H9 (cell line): ENCODE measurements at regions not wholly inside any gene's neighbourhood (a gene's known extent, or its start where the extent isn't known, plus 50 kb on each side); places are given as distances from the start of the nearest gene placed in this dataset.

Experiments used
- DNase-seq: peaks from one replicate; pipeline ENCODE4 v3.0.0-alpha.2; 2017
- H2AFZ ChIP-seq: one replicate; pipeline ENCODE4 v1.6.1; 2013; ENCODE audit warnings: mild to moderate bottlenecking, low read length, control low read depth, moderate library complexity
- H2AK5ac ChIP-seq: 2 replicates; pipeline ENCODE4 v1.6.1; 2013; ENCODE audit warnings: low read length, control low read depth, mixed read lengths; ENCODE audit not compliant: insufficient read length
- H2BK120ac ChIP-seq: one replicate; pipeline ENCODE4 v1.6.1; 2013; ENCODE audit warnings: low read depth, mild to moderate bottlenecking, low read length, control low read depth, inconsistent platforms; ENCODE audit not compliant: poor library complexity, severe bottlenecking
- H2BK12ac ChIP-seq: 2 replicates; pipeline ENCODE4 v1.6.1; 2013; ENCODE audit warnings: low read length, control low read depth, mixed read lengths, low read depth; ENCODE audit not compliant: insufficient read length
- H2BK15ac ChIP-seq: 2 replicates; pipeline ENCODE4 v1.6.1; 2013; ENCODE audit warnings: low read depth, low read length, control low read depth
- H2BK20ac ChIP-seq: one replicate; pipeline ENCODE4 v1.6.1; 2013; ENCODE audit warnings: low read depth, mild to moderate bottlenecking, low read length, control low read depth, inconsistent platforms; ENCODE audit not compliant: poor library complexity, severe bottlenecking
- H2BK5ac ChIP-seq: 2 replicates; pipeline ENCODE4 v1.6.1; 2013; ENCODE audit warnings: low read length, control low read depth, mixed read lengths; ENCODE audit not compliant: insufficient read length
- H3K14ac ChIP-seq: 2 replicates; pipeline ENCODE4 v1.6.1; 2013; ENCODE audit warnings: low read length, control low read depth; ENCODE audit not compliant: insufficient read depth
- H3K18ac ChIP-seq: 2 replicates; pipeline ENCODE4 v1.6.1; 2013; ENCODE audit warnings: low read depth, mild to moderate bottlenecking, mixed read lengths, low read length, control low read depth; ENCODE audit not compliant: insufficient read length
- H3K23ac ChIP-seq: 2 replicates; pipeline ENCODE4 v1.6.1; 2013; ENCODE audit warnings: low read length, control low read depth, mixed read lengths, low read depth; ENCODE audit not compliant: insufficient read length
- H3K23me2 ChIP-seq: 2 replicates; pipeline ENCODE4 v1.6.1; 2013; ENCODE audit warnings: low read depth, mild to moderate bottlenecking, mixed read lengths, low read length, control low read depth; ENCODE audit not compliant: insufficient read length, poor library complexity, severe bottlenecking
- H3K27ac ChIP-seq: 2 replicates; pipeline ENCODE4 v1.5.1; 2013; ENCODE audit warnings: low read length, control low read depth, mixed read lengths, low read depth; ENCODE audit not compliant: insufficient read length
- H3K27me3 ChIP-seq: 2 replicates; pipeline ENCODE4 v1.6.1; 2013; ENCODE audit warnings: low read length, control low read depth, inconsistent platforms; ENCODE audit not compliant: insufficient read depth
- H3K4ac ChIP-seq: 2 replicates; pipeline ENCODE4 v1.6.1; 2013; ENCODE audit warnings: low read depth, mild to moderate bottlenecking, control low read depth, inconsistent platforms, low read length, moderate library complexity
- H3K4me1 ChIP-seq: 2 replicates; pipeline ENCODE4 v1.6.1; 2013; ENCODE audit warnings: low read length, control low read depth, inconsistent platforms; ENCODE audit not compliant: insufficient read depth
- H3K4me2 ChIP-seq: 2 replicates; pipeline ENCODE4 v1.6.1; 2013; ENCODE audit warnings: low read length, control low read depth, mixed read lengths; ENCODE audit not compliant: insufficient read length, insufficient read depth
- H3K56ac ChIP-seq: 2 replicates; pipeline ENCODE4 v1.6.1; 2013; ENCODE audit warnings: low read depth, mild to moderate bottlenecking, mixed read lengths, low read length, control low read depth; ENCODE audit not compliant: insufficient read length
- H3K79me1 ChIP-seq: 2 replicates; pipeline ENCODE4 v1.6.1; 2013; ENCODE audit warnings: low read depth, mild to moderate bottlenecking, moderate library complexity, low read length, control low read depth, inconsistent platforms; ENCODE audit not compliant: insufficient read depth, poor library complexity, severe bottlenecking
- H3K79me2 ChIP-seq: 2 replicates; pipeline ENCODE4 v1.6.1; 2013; ENCODE audit warnings: low read length, control low read depth, inconsistent platforms; ENCODE audit not compliant: insufficient read depth
- H3K9ac ChIP-seq: 2 replicates; pipeline ENCODE4 v1.6.1; 2013; ENCODE audit warnings: low read length, control low read depth, mixed read lengths; ENCODE audit not compliant: insufficient read length; ENCODE audit errors: extremely low read depth
- H3K9me3 ChIP-seq: one replicate; pipeline ENCODE4 v1.6.1; 2013; ENCODE audit warnings: low read depth, low read length, inconsistent platforms; ENCODE audit not compliant: control insufficient read depth
- H3T11ph ChIP-seq: one replicate; pipeline ENCODE4 v1.6.1; 2013; ENCODE audit warnings: mild to moderate bottlenecking, low read length, control low read depth, inconsistent platforms
- H4K20me1 ChIP-seq: one replicate; pipeline ENCODE4 v1.6.1; 2013; ENCODE audit not compliant: control insufficient read depth, insufficient read length, insufficient read depth
- H4K5ac ChIP-seq: 2 replicates; pipeline ENCODE4 v1.6.1; 2013; ENCODE audit warnings: low read depth, mild to moderate bottlenecking, mixed read lengths, low read length, control low read depth; ENCODE audit not compliant: insufficient read length
- H4K8ac ChIP-seq: replicated peaks from 2 replicates; pipeline ENCODE4 v1.6.1; 2013; ENCODE audit warnings: low read length, control low read depth, mixed read lengths, low read depth; ENCODE audit not compliant: insufficient read length
- H4K91ac ChIP-seq: 2 replicates; pipeline ENCODE4 v1.6.1; 2013; ENCODE audit warnings: low read depth, mild to moderate bottlenecking, moderate library complexity, mixed read lengths, low read length, control low read depth; ENCODE audit not compliant: insufficient read length
- H3K27ac Mint-ChIP-seq, 3 experiments: 2 replicates in 2 of 3; 3 replicates in 1 of 3; pipeline ENCODE4 v1.8.0; 2020 to 2021; ENCODE audit warnings: mixed read lengths in 3 of 3, mild to moderate bottlenecking in 1 of 3, moderate library complexity in 1 of 3
- H3K27me3 Mint-ChIP-seq: 2 replicates; pipeline ENCODE4 v1.8.0; 2021; ENCODE audit warnings: low read depth, mild to moderate bottlenecking, moderate library complexity, mixed read lengths
- H3K36me3 Mint-ChIP-seq, 3 experiments: 2 replicates in 2 of 3; 3 replicates in 1 of 3; pipeline ENCODE4 v1.8.0; 2020 to 2021; ENCODE audit warnings: low read depth in 3 of 3, mixed read lengths in 3 of 3; ENCODE audit not compliant: insufficient read depth in 1 of 3
- H3K4me1 Mint-ChIP-seq, 2 experiments: 2 replicates each; pipeline ENCODE4 v1.8.0; 2020; ENCODE audit warnings: mixed read lengths in 2 of 2
- H3K4me3 Mint-ChIP-seq, 2 experiments: 2 replicates in 1 of 2; 3 replicates in 1 of 2; pipeline ENCODE4 v1.8.0; 2020 to 2021; ENCODE audit warnings: mild to moderate bottlenecking in 2 of 2, mixed read lengths in 2 of 2, moderate library complexity in 1 of 2
- H3K9me3 Mint-ChIP-seq, 2 experiments: 2 replicates in 1 of 2; 3 replicates in 1 of 2; pipeline ENCODE4 v1.8.0; 2020; ENCODE audit warnings: mild to moderate bottlenecking in 2 of 2, mixed read lengths in 2 of 2, moderate library complexity in 1 of 2
- WGBS: extraction: QIAGEN DNeasy Blood & Tissue Kit; methylation state at CpG from one replicate; pipeline ENCODE4 v1.1.7; 2013; ENCODE audit warnings: missing lambda C conversion rate, low lambda C conversion rate, mixed read lengths; ENCODE audit not compliant: insufficient read length; ENCODE audit errors: extremely low coverage; 5-methylcytosine and 5-hydroxymethylcytosine counted together
- TF ChIP-seq, protein P1 (sequence below): fragments of 200-600 bp; sonication (generic); conservative IDR thresholded peaks from 3 replicates; pipeline ENCODE4 v1.8.0; 2021; ENCODE audit warnings: antibody characterized with exemption, mild to moderate bottlenecking

- DNase-seq, result no peak
- no peak overlapping the region for H3K4me3 Mint-ChIP-seq
- TF ChIP-seq, protein P1, sequence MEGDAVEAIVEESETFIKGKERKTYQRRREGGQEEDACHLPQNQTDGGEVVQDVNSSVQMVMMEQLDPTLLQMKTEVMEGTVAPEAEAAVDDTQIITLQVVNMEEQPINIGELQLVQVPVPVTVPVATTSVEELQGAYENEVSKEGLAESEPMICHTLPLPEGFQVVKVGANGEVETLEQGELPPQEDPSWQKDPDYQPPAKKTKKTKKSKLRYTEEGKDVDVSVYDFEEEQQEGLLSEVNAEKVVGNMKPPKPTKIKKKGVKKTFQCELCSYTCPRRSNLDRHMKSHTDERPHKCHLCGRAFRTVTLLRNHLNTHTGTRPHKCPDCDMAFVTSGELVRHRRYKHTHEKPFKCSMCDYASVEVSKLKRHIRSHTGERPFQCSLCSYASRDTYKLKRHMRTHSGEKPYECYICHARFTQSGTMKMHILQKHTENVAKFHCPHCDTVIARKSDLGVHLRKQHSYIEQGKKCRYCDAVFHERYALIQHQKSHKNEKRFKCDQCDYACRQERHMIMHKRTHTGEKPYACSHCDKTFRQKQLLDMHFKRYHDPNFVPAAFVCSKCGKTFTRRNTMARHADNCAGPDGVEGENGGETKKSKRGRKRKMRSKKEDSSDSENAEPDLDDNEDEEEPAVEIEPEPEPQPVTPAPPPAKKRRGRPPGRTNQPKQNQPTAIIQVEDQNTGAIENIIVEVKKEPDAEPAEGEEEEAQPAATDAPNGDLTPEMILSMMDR, result no peak
- H3K9me3 Mint-ChIP-seq, result peaks cover 0 to 2% of the 10 kb centered on the region in 2 experiments; a peak in 1 of 5 replicates
- Histone ChIP-seq H3K27me3 (no peaks in the 10 kb centered on the region), H3K23me2 (no peaks in the 10 kb centered on the region), H4K8ac (no peak overlapping the region), H3K4me1 (no peaks in the 10 kb centered on the region), H4K5ac (no peak overlapping the region), H3K56ac (no peak overlapping the region), H3K27ac (no peak overlapping the region), H3K9ac (no peak overlapping the region), H2AFZ (no peak overlapping the region), H3T11ph (no peak overlapping the region), H3K23ac (no peak overlapping the region), H2BK120ac (no peak overlapping the region), H2BK15ac (no peak overlapping the region), H3K79me1 (no peaks in the 10 kb centered on the region), H2BK5ac (no peak overlapping the region), H3K79me2 (no peaks in the 10 kb centered on the region), H3K14ac (no peak overlapping the region), H3K18ac (no peak overlapping the region), H3K9me3 (no peaks in the 10 kb centered on the region), H4K20me1 (no peaks in the 10 kb centered on the region), H3K4ac (no peak overlapping the region), H2BK20ac (no peak overlapping the region), H2AK5ac (no peak overlapping the region), H2BK12ac (no peak overlapping the region), H4K91ac (no peak overlapping the region), H3K4me2 (no peak overlapping the region)
- WGBS, result no CpG with 5 or more reads among the region's 15 CpGs
- no peaks in the 10 kb centered on the region for H3K36me3 Mint-ChIP-seq
- H3K27me3 Mint-ChIP-seq, result no peaks in the 10 kb centered on the region
- peaks cover 4% of the 10 kb centered on the region in 2 experiments; a peak in 3 of 4 replicates for H3K4me1 Mint-ChIP-seq
- H3K27ac Mint-ChIP-seq, result no peak overlapping the region
Observed at GRCh38 chr18:78213361-78213994, 766.1 kb upstream of the SALL3 start.
